IMR-90 (cell line): ENCODE measurements at regions not wholly inside any gene's neighbourhood (a gene's known extent, or its start where the extent isn't known, plus 50 kb on each side); places are given as distances from the start of the nearest gene placed in this dataset.

Experiments used
- ATAC-seq: fragments of 200-7000 bp; cut with Tn5 transposase; 2 replicates; pipeline ENCODE4 v1.9.1; 2020; ENCODE audit warnings: low read depth, mild to moderate bottlenecking, moderate library complexity
- BruUV-seq: library from RNA; stranded (reverse); fragments of 400-500 nt; replicated peaks from 2 replicates; lab custom pipeline; 2021; lab: Mats Ljungman, UMichigan
- CTCF ChIA-PET: fragments of 300-600 bp; formaldehyde crosslinking; extraction: SDS; loops from one replicate; lab custom pipeline; 2021; ENCODE audit warnings: antibody characterized with exemption; lab: Yijun Ruan, JAX
- POLR2A ChIA-PET: fragments of 300-600 bp; sonication (Branson Sonifier 250); formaldehyde crosslinking; loops from one replicate; lab custom pipeline; 2022; ENCODE audit warnings: antibody characterized with exemption; ENCODE audit not compliant: unreplicated experiment; lab: Charles Lee
- DNase-seq: peaks from one replicate; pipeline ENCODE4 v3.0.0; 2013
- H2AFZ ChIP-seq: replicated peaks from 2 replicates; pipeline ENCODE3; 2013; ENCODE audit warnings: low read length, mild to moderate bottlenecking; ENCODE audit not compliant: poor library complexity
- H2AK5ac ChIP-seq: 2 replicates; pipeline ENCODE4 v1.6.1; 2013; ENCODE audit warnings: low read depth, low read length, inconsistent platforms
- H2AK9ac ChIP-seq: replicated peaks from 2 replicates; pipeline ENCODE3; 2013; ENCODE audit warnings: mild to moderate bottlenecking, low read depth, low read length, moderate library complexity; ENCODE audit not compliant: poor library complexity
- H2BK120ac ChIP-seq: 2 replicates; pipeline ENCODE4 v1.6.1; 2013; ENCODE audit warnings: low read depth, low read length, inconsistent platforms
- H2BK15ac ChIP-seq: 3 replicates; pipeline ENCODE4 v1.6.1; 2013; ENCODE audit warnings: low read depth, low read length, inconsistent platforms
- H2BK20ac ChIP-seq: 2 replicates; pipeline ENCODE4 v1.6.1; 2013; ENCODE audit warnings: low read depth, mild to moderate bottlenecking, inconsistent platforms, low read length, moderate library complexity
- H2BK5ac ChIP-seq: 2 replicates; pipeline ENCODE4 v1.6.1; 2013; ENCODE audit warnings: mild to moderate bottlenecking, low read depth, low read length, inconsistent platforms; ENCODE audit not compliant: poor library complexity, severe bottlenecking
- H3K14ac ChIP-seq: replicated peaks from 2 replicates; pipeline ENCODE4 v1.6.1; 2013; ENCODE audit warnings: low read depth, low read length, inconsistent platforms
- H3K18ac ChIP-seq: 2 replicates; pipeline ENCODE4 v1.6.1; 2013; ENCODE audit warnings: low read depth, low read length, control low read depth
- H3K23ac ChIP-seq: 2 replicates; pipeline ENCODE4 v1.6.1; 2013; ENCODE audit warnings: low read depth, low read length, inconsistent platforms
- H3K27ac ChIP-seq: 2 replicates; pipeline ENCODE4 v1.5.1; 2013; ENCODE audit warnings: mild to moderate bottlenecking, control low read depth, low read length; ENCODE audit not compliant: insufficient read depth
- H3K27me3 ChIP-seq: 2 replicates; pipeline ENCODE4 v1.6.1; 2013; ENCODE audit warnings: low read length; ENCODE audit not compliant: control insufficient read depth, insufficient read depth
- H3K36me3 ChIP-seq: 2 replicates; pipeline ENCODE4 v1.6.1; 2013; ENCODE audit warnings: low read length, mixed read lengths; ENCODE audit not compliant: control insufficient read depth, insufficient read depth
- H3K4ac ChIP-seq: 2 replicates; pipeline ENCODE4 v1.6.1; 2013; ENCODE audit warnings: low read depth, low read length, inconsistent platforms
- H3K4me1 ChIP-seq: 2 replicates; pipeline ENCODE4 v1.6.1; 2013; ENCODE audit warnings: low read length, mixed read lengths; ENCODE audit not compliant: control insufficient read depth, insufficient read depth
- H3K4me2 ChIP-seq: 2 replicates; pipeline ENCODE4 v1.6.1; 2013; ENCODE audit warnings: low read depth, mild to moderate bottlenecking, control low read depth, low read length, moderate library complexity
- H3K4me3 ChIP-seq: 2 replicates; pipeline ENCODE4 v1.5.1; 2013; ENCODE audit warnings: low read depth, mild to moderate bottlenecking, control low read depth, low read length, moderate library complexity; ENCODE audit not compliant: insufficient read depth
- H3K56ac ChIP-seq: 2 replicates; pipeline ENCODE4 v1.6.1; 2013; ENCODE audit warnings: low read length, inconsistent platforms; ENCODE audit not compliant: insufficient read depth; ENCODE audit errors: extremely low read depth
- H3K79me1 ChIP-seq, 2 experiments: 2 replicates each; pipeline ENCODE4 v1.6.1; 2013; ENCODE audit warnings: low read length in 2 of 2, inconsistent platforms in 1 of 2, low read depth in 1 of 2
- H3K9ac ChIP-seq: 2 replicates; pipeline ENCODE4 v1.6.1; 2013; ENCODE audit warnings: low read depth, low read length, control low read depth
- H3K9me1 ChIP-seq: 2 replicates; pipeline ENCODE4 v1.6.1; 2013; ENCODE audit warnings: low read length, inconsistent platforms; ENCODE audit not compliant: insufficient read depth
- H3K9me3 ChIP-seq: 2 replicates; pipeline ENCODE4 v1.6.1; 2013; ENCODE audit warnings: low read length; ENCODE audit not compliant: control insufficient read depth, insufficient read depth
- H4K20me1 ChIP-seq: 2 replicates; pipeline ENCODE4 v1.6.1; 2013; ENCODE audit warnings: low read length, inconsistent platforms; ENCODE audit not compliant: insufficient read depth
- H4K5ac ChIP-seq: 2 replicates; pipeline ENCODE4 v1.6.1; 2013; ENCODE audit warnings: mild to moderate bottlenecking, low read depth, low read length, control low read depth
- H4K8ac ChIP-seq, 2 experiments: 2 replicates each; pipeline ENCODE4 v1.6.1; 2013; ENCODE audit warnings: low read depth in 2 of 2, low read length in 2 of 2, control low read depth in 1 of 2, inconsistent platforms in 1 of 2
- H4K91ac ChIP-seq: 2 replicates; pipeline ENCODE4 v1.6.1; 2013; ENCODE audit warnings: low read depth, low read length, inconsistent platforms; ENCODE audit not compliant: insufficient read depth
- BHLHE40 ChIP-seq: fragments of 150-350 bp; IDR thresholded peaks from 2 replicates; pipeline ENCODE4 v1.6.1; 2016; ENCODE audit warnings: mild to moderate bottlenecking, low read depth, low read length
- CEBPB ChIP-seq: IDR thresholded peaks from 2 replicates; pipeline ENCODE4 v1.6.1; 2012; ENCODE audit warnings: low read depth, low read length, improper control_type of control experiment
- CHD1 ChIP-seq: IDR thresholded peaks from 2 replicates; pipeline ENCODE4 v1.6.1; 2012; ENCODE audit warnings: low read depth, low read length, improper control_type of control experiment
- FOS ChIP-seq: fragments of 150-350 bp; IDR thresholded peaks from 2 replicates; pipeline ENCODE4 v1.6.1; 2016; ENCODE audit warnings: low read depth, low read length
- MAFK ChIP-seq: IDR thresholded peaks from 2 replicates; pipeline ENCODE4 v1.6.1; 2012; ENCODE audit warnings: low read depth, low read length, improper control_type of control experiment
- MAZ ChIP-seq: IDR thresholded peaks from 2 replicates; pipeline ENCODE4 v1.6.1; 2012; ENCODE audit warnings: low read depth, mild to moderate bottlenecking, low read length, improper control_type of control experiment, moderate library complexity, borderline replicate concordance
- MXI1 ChIP-seq: IDR thresholded peaks from 2 replicates; pipeline ENCODE4 v1.6.1; 2012; ENCODE audit warnings: low read depth, mild to moderate bottlenecking, low read length, moderate library complexity, borderline replicate concordance
- NFE2L2 ChIP-seq: fragments of 150-350 bp; IDR thresholded peaks from 2 replicates; pipeline ENCODE4 v1.6.1; 2016; ENCODE audit warnings: low read depth, mild to moderate bottlenecking, low read length
- POLR2A ChIP-seq: IDR thresholded peaks from 2 replicates; pipeline ENCODE4 v1.6.1; 2012; ENCODE audit warnings: mild to moderate bottlenecking, low read depth, low read length
- RAD21 ChIP-seq: IDR thresholded peaks from 2 replicates; pipeline ENCODE4 v1.6.1; 2012; ENCODE audit warnings: low read length, improper control_type of control experiment
- RCOR1 ChIP-seq: IDR thresholded peaks from 2 replicates; pipeline ENCODE4 v1.6.1; 2012; ENCODE audit warnings: mild to moderate bottlenecking, low read length, improper control_type of control experiment; ENCODE audit not compliant: insufficient replicate concordance
- RFX5 ChIP-seq: IDR thresholded peaks from 2 replicates; pipeline ENCODE4 v1.8.0; 2012; ENCODE audit warnings: low read depth, mild to moderate bottlenecking, low read length, moderate library complexity
- SMC3 ChIP-seq: fragments of 150-350 bp; IDR thresholded peaks from 2 replicates; pipeline ENCODE4 v1.6.1; 2016; ENCODE audit warnings: low read depth, mild to moderate bottlenecking, antibody characterized with exemption, low read length, moderate library complexity
- WGBS, 2 experiments: methylation state at CpG; one replicate each; pipeline versions ENCODE4 v1.1.5 to v1.1.7; 2013; ENCODE audit warnings: missing lambda C conversion rate in 2 of 2; ENCODE audit not compliant: insufficient read length in 1 of 2; ENCODE audit errors: extremely low coverage in 2 of 2; 5-methylcytosine and 5-hydroxymethylcytosine counted together
- dilution Hi-C: fragments of 300-500 bp; cut with HindIII; formaldehyde crosslinking; loops from one replicate; pipeline ENCODE4 v1.14.3; 2018; ENCODE audit warnings: low sequenced_read_pairs; ENCODE audit not compliant: unreplicated experiment
- in situ Hi-C: fragments of 300-500 bp; cut with MboI; formaldehyde crosslinking; loops from 3 replicates; pipeline ENCODE4 v1.14.3; 2019; ENCODE audit warnings: low sequenced_read_pairs, inconsistent platforms, mixed read lengths
- intact Hi-C: fragments of 100-400 bp; cut with micrococcal nuclease; formaldehyde crosslinking; loops from 2 replicates; pipeline ENCODE4 v1.10.0; 2022
- TF ChIP-seq, protein P1 (sequence below): conservative IDR thresholded peaks from 2 replicates; pipeline ENCODE4 v1.5.1; 2012; ENCODE audit warnings: mild to moderate bottlenecking, low read depth, low read length, improper control_type of control experiment
- TF ChIP-seq, protein P2 (sequence below): fragments of 150-350 bp; IDR thresholded peaks from 2 replicates; pipeline ENCODE4 v1.6.1; 2016; ENCODE audit warnings: low read depth, mild to moderate bottlenecking, low read length, moderate library complexity, borderline replicate concordance
- TF ChIP-seq, protein P3 (sequence below): fragments of 150-350 bp; IDR thresholded peaks from 2 replicates; pipeline ENCODE4 v1.6.1; 2017; ENCODE audit warnings: mild to moderate bottlenecking, antibody characterized with exemption, low read length, low read depth

DNA sequence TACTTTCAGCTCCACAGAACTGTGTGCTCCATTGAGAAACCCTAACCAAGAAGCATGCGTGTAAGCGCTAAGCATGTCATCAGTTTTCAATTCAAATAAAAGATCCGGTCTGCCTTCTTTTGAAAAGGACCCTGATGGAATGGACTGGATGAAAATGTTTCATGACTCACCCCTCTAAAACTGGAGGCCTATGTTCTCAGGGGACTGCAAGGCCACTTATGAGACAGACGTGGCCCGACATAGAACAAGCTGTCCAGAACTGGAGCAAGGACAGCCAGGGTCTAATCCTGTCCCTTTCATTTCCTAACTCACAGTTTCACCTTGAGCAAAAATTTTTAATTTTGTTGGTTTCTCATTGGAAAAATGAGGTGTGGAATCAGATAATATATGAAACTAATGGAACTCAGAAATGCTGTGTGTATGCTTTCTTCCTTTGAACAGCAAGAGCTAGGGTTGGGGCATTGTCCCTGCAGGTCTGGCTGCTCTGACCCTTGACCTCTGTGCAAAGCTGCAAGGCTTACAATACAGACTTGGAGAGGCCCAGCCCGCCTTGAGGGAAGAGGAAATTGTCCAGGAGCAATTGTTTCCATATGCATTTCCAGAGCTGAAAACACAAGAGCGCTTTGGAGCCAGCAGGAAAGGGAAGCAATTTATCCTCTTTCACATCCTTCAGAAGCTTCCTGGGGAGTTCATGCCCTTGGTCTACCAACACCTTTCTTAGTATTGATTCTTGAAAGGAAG lies 553.4 kb upstream of the KLF12 start:
- Histone ChIP-seq H2BK5ac (no peak overlapping the region), H3K4me2 (no peak overlapping the region), H4K5ac (no peak overlapping the region), H3K27ac (no peak overlapping the region), H3K18ac (no peak overlapping the region), H3K23ac (no peak overlapping the region), H3K4me3 (no peak overlapping the region), H2BK15ac (no peak overlapping the region), H3K4me1 (no peaks in the 10 kb centered on the region), H4K8ac (no peak overlapping the region), H2AK5ac (no peak overlapping the region), H3K56ac (no peak overlapping the region), H3K79me1 (no peaks in the 10 kb centered on the region), H2BK20ac (no peak overlapping the region), H3K4ac (no peak overlapping the region), H3K9ac (no peak overlapping the region), H2BK120ac (no peak overlapping the region), H4K91ac (no peak overlapping the region), H2AK9ac (no peak overlapping the region), H3K36me3 (no peaks in the 10 kb centered on the region), H3K14ac (no peak overlapping the region), H2AFZ (no peak overlapping the region), H4K20me1 (no peaks in the 10 kb centered on the region), H3K27me3 (no peaks in the 10 kb centered on the region), H3K9me1 (no peaks in the 10 kb centered on the region), H3K9me3 (no peaks in the 10 kb centered on the region)
- DNase-seq (no peak), ATAC-seq (no peak)
- TF ChIP-seq, protein P1, sequence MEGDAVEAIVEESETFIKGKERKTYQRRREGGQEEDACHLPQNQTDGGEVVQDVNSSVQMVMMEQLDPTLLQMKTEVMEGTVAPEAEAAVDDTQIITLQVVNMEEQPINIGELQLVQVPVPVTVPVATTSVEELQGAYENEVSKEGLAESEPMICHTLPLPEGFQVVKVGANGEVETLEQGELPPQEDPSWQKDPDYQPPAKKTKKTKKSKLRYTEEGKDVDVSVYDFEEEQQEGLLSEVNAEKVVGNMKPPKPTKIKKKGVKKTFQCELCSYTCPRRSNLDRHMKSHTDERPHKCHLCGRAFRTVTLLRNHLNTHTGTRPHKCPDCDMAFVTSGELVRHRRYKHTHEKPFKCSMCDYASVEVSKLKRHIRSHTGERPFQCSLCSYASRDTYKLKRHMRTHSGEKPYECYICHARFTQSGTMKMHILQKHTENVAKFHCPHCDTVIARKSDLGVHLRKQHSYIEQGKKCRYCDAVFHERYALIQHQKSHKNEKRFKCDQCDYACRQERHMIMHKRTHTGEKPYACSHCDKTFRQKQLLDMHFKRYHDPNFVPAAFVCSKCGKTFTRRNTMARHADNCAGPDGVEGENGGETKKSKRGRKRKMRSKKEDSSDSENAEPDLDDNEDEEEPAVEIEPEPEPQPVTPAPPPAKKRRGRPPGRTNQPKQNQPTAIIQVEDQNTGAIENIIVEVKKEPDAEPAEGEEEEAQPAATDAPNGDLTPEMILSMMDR = no peak
- TF ChIP-seq, protein P2, sequence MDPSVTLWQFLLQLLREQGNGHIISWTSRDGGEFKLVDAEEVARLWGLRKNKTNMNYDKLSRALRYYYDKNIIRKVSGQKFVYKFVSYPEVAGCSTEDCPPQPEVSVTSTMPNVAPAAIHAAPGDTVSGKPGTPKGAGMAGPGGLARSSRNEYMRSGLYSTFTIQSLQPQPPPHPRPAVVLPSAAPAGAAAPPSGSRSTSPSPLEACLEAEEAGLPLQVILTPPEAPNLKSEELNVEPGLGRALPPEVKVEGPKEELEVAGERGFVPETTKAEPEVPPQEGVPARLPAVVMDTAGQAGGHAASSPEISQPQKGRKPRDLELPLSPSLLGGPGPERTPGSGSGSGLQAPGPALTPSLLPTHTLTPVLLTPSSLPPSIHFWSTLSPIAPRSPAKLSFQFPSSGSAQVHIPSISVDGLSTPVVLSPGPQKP = no peak
- TF ChIP-seq RCOR1 (no peak), BHLHE40 (no peak), MAZ (no peak), CEBPB (no peak), NFE2L2 (no peak), MXI1 (no peak), RFX5 (no peak), FOS (no peak), CHD1 (no peak), MAFK (no peak), RAD21 (no peak), POLR2A (no peak), SMC3 (no peak)
- TF ChIP-seq, protein P3, sequence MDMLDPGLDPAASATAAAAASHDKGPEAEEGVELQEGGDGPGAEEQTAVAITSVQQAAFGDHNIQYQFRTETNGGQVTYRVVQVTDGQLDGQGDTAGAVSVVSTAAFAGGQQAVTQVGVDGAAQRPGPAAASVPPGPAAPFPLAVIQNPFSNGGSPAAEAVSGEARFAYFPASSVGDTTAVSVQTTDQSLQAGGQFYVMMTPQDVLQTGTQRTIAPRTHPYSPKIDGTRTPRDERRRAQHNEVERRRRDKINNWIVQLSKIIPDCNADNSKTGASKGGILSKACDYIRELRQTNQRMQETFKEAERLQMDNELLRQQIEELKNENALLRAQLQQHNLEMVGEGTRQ = no peak
- intact Hi-C loops (no loop called here), dilution Hi-C loops (no loop called here), in situ Hi-C loops (no loop called here)
- POLR2A ChIA-PET = no interaction called here
- WGBS, 2 experiments = no CpG with 5 or more reads among the region's 7 CpGs
- no TSS peak for BruUV-seq
- CTCF ChIA-PET = no interaction called here
